Stomach (tissue), 8 donors: ENCODE measurements at regions not wholly inside any gene's neighbourhood (a gene's known extent, or its start where the extent isn't known, plus 50 kb on each side); places are given as distances from the start of the nearest gene placed in this dataset.

Source experiments
- DNase-seq, 2 donors: peaks; one replicate each; pipeline versions ENCODE4 v3.0.0 to v3.0.0-alpha.2; 2013 to 2019
- H3K27ac ChIP-seq, 5 donors: fragments of 200-600 bp in 4 of 5; sonication (generic) in 4 of 5; one replicate each; pipeline ENCODE4 v1.5.1; 2013 to 2019; ENCODE audit warnings: mild to moderate bottlenecking in 1 of 5, moderate library complexity in 1 of 5
- H3K27me3 ChIP-seq, 3 donors: fragments of 200-600 bp; sonication (generic); one replicate each; pipeline ENCODE4 v1.5.1; 2017 to 2019; ENCODE audit warnings: mixed run types in 1 of 3
- H3K36me3 ChIP-seq, 4 donors: fragments of 200-600 bp; sonication (generic); 1 replicate in 3 of 4; 2 replicates in 1 of 4; pipeline ENCODE4 v1.5.1; 2016 to 2019
- H3K4me1 ChIP-seq, 4 donors: fragments of 200-600 bp; sonication (generic); one replicate each; pipeline ENCODE4 v1.5.1; 2016 to 2019
- H3K4me3 ChIP-seq, 4 donors: fragments of 200-600 bp; sonication (generic) in 3 of 4; one replicate each; pipeline ENCODE4 v1.5.1; 2016 to 2019; ENCODE audit warnings: mild to moderate bottlenecking in 1 of 4
- H3K9me3 ChIP-seq, 4 donors: fragments of 200-600 bp; sonication (generic); one replicate each; pipeline ENCODE4 v1.5.1; 2016 to 2019
- CTCF ChIP-seq, 7 experiments: fragments of 450-650 bp in 4 of 7; fragments of 200-600 bp in 3 of 7; sonication (generic) in 3 of 7; IDR thresholded peaks; one replicate each; pipeline ENCODE4 v1.5.1; 2016 to 2019; ENCODE audit warnings: antibody characterized with exemption in 7 of 7, control low read depth in 2 of 7, mild to moderate bottlenecking in 1 of 7
- EP300 ChIP-seq: sonication (generic); formaldehyde crosslinking; IDR thresholded peaks from one replicate; pipeline ENCODE4 v1.6.1; 2017; ENCODE audit warnings: antibody characterized with exemption
- POLR2A ChIP-seq, 4 donors: fragments of 450-650 bp; IDR thresholded peaks; one replicate each; pipeline ENCODE4 v1.6.1; 2016; ENCODE audit warnings: antibody characterized with exemption in 4 of 4, control low read depth in 2 of 4, mild to moderate bottlenecking in 1 of 4, moderate library complexity in 1 of 4
- POLR2AphosphoS5 ChIP-seq, 3 donors: sonication (generic); formaldehyde crosslinking; IDR thresholded peaks; one replicate each; pipeline ENCODE4 v1.6.1; 2016; ENCODE audit warnings: antibody characterized with exemption in 3 of 3
- WGBS, 5 donors: extraction: QIAGEN DNeasy Blood & Tissue Kit in 3 of 5; methylation state at CpG; one replicate each; pipeline versions ENCODE4 v1.1.5 to v1.1.7; 2013 to 2018; 5-methylcytosine and 5-hydroxymethylcytosine counted together
- intact Hi-C: fragments of 100-400 bp; cut with DNase I; formaldehyde crosslinking; loops from one replicate; pipeline ENCODE4 v1.15.1; 2023; ENCODE audit warnings: low total_unique reads
- donor health status: healthy with polysubstance abuse.
- donor health status: Bipolar disorder and iron deficiency.
- donor health status: healthy.

GRCh38 chr13:63490149-63490548, 2074.5 kb upstream of the PCDH20 start:
- H3K27ac ChIP-seq, result no peak overlapping the region
- TF ChIP-seq POLR2A (IDR thresholded peaks at IDR 0.05) (no peak), CTCF (IDR thresholded peaks at IDR 0.05) (no peak), EP300 (no peak), POLR2AphosphoS5 (IDR thresholded peaks at IDR 0.05) (no peak)
- no peaks in the 10 kb centered on the region for H3K9me3 ChIP-seq
- H3K4me1 ChIP-seq, result no peaks in the 10 kb centered on the region
- no peaks in the 10 kb centered on the region for H3K27me3 ChIP-seq
- H3K36me3 ChIP-seq, result no peaks in the 10 kb centered on the region
- 77 to 90% (median 85%) methylated on average over 1 of the region's 1 CpG for WGBS, 5 donors
- intact Hi-C loops, result no loop called here
- DNase-seq, result no peak
- no peak overlapping the region for H3K4me3 ChIP-seq

- no peaks in the 10 kb centered on the region for H3K9me3 ChIP-seq
- intact Hi-C loops, result no loop called here
- TF ChIP-seq EP300, result no peak
- TF ChIP-seq POLR2A (IDR thresholded peaks at IDR 0.05), result no peak
- no peak for TF ChIP-seq CTCF (IDR thresholded peaks at IDR 0.05)
- TF ChIP-seq POLR2AphosphoS5 (IDR thresholded peaks at IDR 0.05), result no peak
Measured at GRCh38 chr13:63481334-63481733, 2065.7 kb upstream of the PCDH20 start.

GRCh38 chr13:63472711-63473110, 2057.1 kb upstream of the PCDH20 start:
- Histone ChIP-seq H3K9me3 (no peaks in the 10 kb centered on the region), H3K27ac (no peak overlapping the region), H3K4me3 (no peak overlapping the region), H3K27me3 (no peaks in the 10 kb centered on the region), H3K4me1 (no peaks in the 10 kb centered on the region), H3K36me3 (no peaks in the 10 kb centered on the region)
- intact Hi-C loops, result no loop called here
- no peak for DNase-seq
- WGBS, 5 donors, result 40 to 53% (median 49%) methylated on average over 1 of the region's 1 CpG
- TF ChIP-seq EP300, result no peak
- TF ChIP-seq POLR2AphosphoS5 (IDR thresholded peaks at IDR 0.05), result no peak
- no peak for TF ChIP-seq POLR2A (IDR thresholded peaks at IDR 0.05)
- no peak for TF ChIP-seq CTCF (IDR thresholded peaks at IDR 0.05)

More at GRCh38 chr13:63481334-63481733, 2065.7 kb upstream of the PCDH20 start:
- H3K27me3 ChIP-seq, result no peaks in the 10 kb centered on the region
- H3K36me3 ChIP-seq, result no peaks in the 10 kb centered on the region
- no peak overlapping the region for H3K27ac ChIP-seq
- H3K4me1 ChIP-seq, result no peaks in the 10 kb centered on the region
- H3K4me3 ChIP-seq, result no peak overlapping the region
- DNase-seq, result peak in 1 of 2 donors; percentile 1

- no peaks in the 10 kb centered on the region for H3K27me3 ChIP-seq
- peak in 1 of 2 donors; percentile 1 for DNase-seq
- no peak overlapping the region for H3K27ac ChIP-seq
- TF ChIP-seq POLR2AphosphoS5 (IDR thresholded peaks at IDR 0.05) (no peak), EP300 (no peak), CTCF (IDR thresholded peaks at IDR 0.05) (no peak), POLR2A (IDR thresholded peaks at IDR 0.05) (no peak)
- no peaks in the 10 kb centered on the region for H3K4me1 ChIP-seq
- H3K4me3 ChIP-seq, result no peak overlapping the region
- H3K36me3 ChIP-seq, result no peaks in the 10 kb centered on the region
- WGBS, 5 donors, result 55 to 87% (median 68%) methylated on average over 1 of the region's 1 CpG
- intact Hi-C loops, result no loop called here
- peaks cover 0 to 23% (median 4%) of the 10 kb centered on the region in 4 donors for H3K9me3 ChIP-seq
Measured at GRCh38 chr13:63463782-63464610, 2048.3 kb upstream of the PCDH20 start.
